HFFc6 (cell line): ENCODE measurements at regions not wholly inside any gene's neighbourhood (a gene's known extent, or its start where the extent isn't known, plus 50 kb on each side); places are given as distances from the start of the nearest gene placed in this dataset.
"Not testable (repeated sequence)": the region's sequence is repeated elsewhere in the genome, so short reads cannot be mapped to it uniquely, and the experiment has no call there.

Experiments
- DNase-seq: peaks from one replicate; pipeline ENCODE4 v3.0.0-alpha.2; 2018
- H3K27ac Mint-ChIP-seq: 2 replicates; pipeline ENCODE4 v1.8.0; 2020; ENCODE audit warnings: mild to moderate bottlenecking, mixed read lengths
- H3K27me3 Mint-ChIP-seq: 2 replicates; pipeline ENCODE4 v1.8.0; 2021; ENCODE audit warnings: mild to moderate bottlenecking, moderate library complexity, mixed read lengths; ENCODE audit not compliant: insufficient read depth
- H3K36me3 Mint-ChIP-seq: 2 replicates; pipeline ENCODE4 v1.8.0; 2021; ENCODE audit warnings: low read depth, mixed read lengths
- H3K4me1 Mint-ChIP-seq: 2 replicates; pipeline ENCODE4 v1.8.0; 2020; ENCODE audit warnings: low read depth, mixed read lengths
- H3K4me3 Mint-ChIP-seq: 2 replicates; pipeline ENCODE4 v1.8.0; 2020; ENCODE audit warnings: mild to moderate bottlenecking, moderate library complexity, mixed read lengths
- H3K9me3 Mint-ChIP-seq: 2 replicates; pipeline ENCODE4 v1.8.0; 2020; ENCODE audit warnings: mild to moderate bottlenecking, mixed read lengths
- CTCF ChIP-seq: fragments of 200-600 bp; sonication (generic); IDR thresholded peaks from 2 replicates; pipeline ENCODE4 v1.5.0; 2021; ENCODE audit warnings: antibody characterized with exemption, mild to moderate bottlenecking

- DNase-seq, result no peak
- Mint-ChIP-seq H3K4me1 (no peaks in the 10 kb centered on the region), H3K36me3 (no peaks in the 10 kb centered on the region), H3K27me3 (no peaks in the 10 kb centered on the region), H3K4me3 (no peak overlapping the region), H3K9me3 (peaks cover 50% of the 10 kb centered on the region), H3K27ac (no peak overlapping the region)
- TF ChIP-seq CTCF, result no peak
These were observed 84.7 kb upstream of the CYRIA start for GRCh38 chr2:16750175-16750924.

- H3K4me1 Mint-ChIP-seq, H3K36me3 Mint-ChIP-seq, DNase-seq, H3K27ac Mint-ChIP-seq, H3K4me3 Mint-ChIP-seq, H3K27me3 Mint-ChIP-seq: not testable (repeated sequence)
- H3K9me3 Mint-ChIP-seq, result peaks cover 63% of the 10 kb centered on the region
These were observed 83.1 kb upstream of the CYRIA start for GRCh38 chr2:16748511-16749266.

GRCh38 chr2:16747689-16748088 is 82.1 kb upstream of the CYRIA start:
- DNase-seq, result no peak
- H3K4me1 Mint-ChIP-seq, result no peaks in the 10 kb centered on the region
- H3K27me3 Mint-ChIP-seq, result no peaks in the 10 kb centered on the region
- no peaks in the 10 kb centered on the region for H3K36me3 Mint-ChIP-seq
- TF ChIP-seq CTCF, result no peak
- peaks cover 65% of the 10 kb centered on the region for H3K9me3 Mint-ChIP-seq
- no peak overlapping the region for H3K4me3 Mint-ChIP-seq
- H3K27ac Mint-ChIP-seq, result no peak overlapping the region

GRCh38 chr2:16747257-16747656 is 81.6 kb upstream of the CYRIA start:
- Mint-ChIP-seq H3K4me3 (no peak overlapping the region), H3K4me1 (no peaks in the 10 kb centered on the region), H3K36me3 (no peaks in the 10 kb centered on the region), H3K27ac (no peak overlapping the region), H3K27me3 (no peaks in the 10 kb centered on the region), H3K9me3 (peaks cover 66% of the 10 kb centered on the region)
- DNase-seq, result no peak
- no peak for TF ChIP-seq CTCF

- no peak overlapping the region for H3K4me3 Mint-ChIP-seq
- no peaks in the 10 kb centered on the region for H3K4me1 Mint-ChIP-seq
- TF ChIP-seq CTCF, result no peak
- no peak overlapping the region for H3K27ac Mint-ChIP-seq
- DNase-seq, result no peak
- H3K9me3 Mint-ChIP-seq, result peaks cover 66% of the 10 kb centered on the region
- no peaks in the 10 kb centered on the region for H3K36me3 Mint-ChIP-seq
- H3K27me3 Mint-ChIP-seq, result no peaks in the 10 kb centered on the region
These were observed 81.2 kb upstream of the CYRIA start for GRCh38 chr2:16746833-16747232.

- Mint-ChIP-seq H3K27ac (no peak overlapping the region), H3K4me3 (no peak overlapping the region), H3K36me3 (no peaks in the 10 kb centered on the region), H3K4me1 (no peaks in the 10 kb centered on the region), H3K27me3 (no peaks in the 10 kb centered on the region; the same call in 1 of the 2 replicates), H3K9me3 (peaks cover 70% of the 10 kb centered on the region)
- TF ChIP-seq CTCF, result no peak
- DNase-seq, result no peak
These were observed 80.7 kb upstream of the CYRIA start for GRCh38 chr2:16746329-16746728.
